ENCODE measurements at regions not wholly inside any gene's neighbourhood (a gene's known extent, or its start where the extent isn't known, plus 50 kb on each side); places are given as distances from the start of the nearest gene placed in this dataset.

- no peak for TF ChIP-seq CTCF (IDR thresholded peaks at IDR 0.05)
- no peak for TF ChIP-seq ZFX (IDR thresholded peaks at IDR 0.05; ENCODE audit: borderline replicate concordance)
These were observed 71.2 kb upstream of the NAF1 start for GRCh38 chr4:163237856-163238255.

All from 22Rv1 (cell line).